ENCODE measurements at regions not wholly inside any gene's neighbourhood (a gene's known extent, or its start where the extent isn't known, plus 50 kb on each side); places are given as distances from the start of the nearest gene placed in this dataset.

DNA sequence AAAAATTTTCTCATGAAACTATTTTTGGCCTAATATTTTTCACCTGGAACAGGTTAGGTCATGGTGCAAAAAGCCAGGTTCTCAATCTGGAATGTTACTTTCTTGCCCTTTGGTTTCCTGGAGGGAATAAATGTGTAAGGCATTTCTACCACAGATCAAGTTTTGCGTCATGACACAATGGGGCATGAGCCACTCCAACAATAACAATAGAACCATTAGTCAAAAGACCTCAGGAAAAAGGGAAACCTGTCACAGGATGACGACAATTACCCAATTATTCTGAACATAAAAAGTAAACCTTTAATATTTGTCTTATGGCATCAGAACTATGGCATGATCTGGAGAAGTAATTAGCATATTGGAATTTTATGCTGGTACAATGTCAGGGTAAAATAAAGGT lies 88.2 kb upstream of the HNRNPA3 start:
- no peak overlapping the region for H3K4me3 Mint-ChIP-seq
- H3K36me3 Mint-ChIP-seq = no peaks in the 10 kb centered on the region
- H3K9me3 Mint-ChIP-seq = no peaks in the 10 kb centered on the region
- H3K27ac Mint-ChIP-seq = no peak overlapping the region
- no peaks in the 10 kb centered on the region for H3K4me1 Mint-ChIP-seq
- H3K27me3 Mint-ChIP-seq = peaks cover 1% of the 10 kb centered on the region

DNA sequence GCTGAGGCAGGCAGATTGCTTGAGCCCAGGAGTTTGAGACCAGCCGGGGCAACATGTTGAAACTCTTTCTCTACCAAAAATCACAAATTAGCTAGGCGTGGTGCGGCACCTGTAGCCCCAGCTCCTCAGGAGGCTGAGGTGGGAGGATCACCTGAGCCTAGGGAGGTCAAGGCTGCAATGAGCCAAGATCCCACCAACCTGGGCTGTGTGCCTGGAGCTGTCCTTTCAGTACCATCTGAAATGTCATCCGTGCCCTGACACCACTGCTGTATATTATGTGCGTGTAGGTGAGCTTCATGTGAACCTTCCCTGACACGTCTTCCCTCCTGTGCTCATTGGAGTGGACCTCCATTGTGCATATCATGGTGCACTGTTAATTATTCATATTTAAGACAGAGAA lies 84.8 kb upstream of the HNRNPA3 start:
- H3K27me3 Mint-ChIP-seq = peaks cover 1% of the 10 kb centered on the region
- no peak overlapping the region for H3K27ac Mint-ChIP-seq
- no peaks in the 10 kb centered on the region for H3K4me1 Mint-ChIP-seq
- no peak overlapping the region for H3K4me3 Mint-ChIP-seq
- no peaks in the 10 kb centered on the region for H3K9me3 Mint-ChIP-seq
- H3K36me3 Mint-ChIP-seq = no peaks in the 10 kb centered on the region

DNA sequence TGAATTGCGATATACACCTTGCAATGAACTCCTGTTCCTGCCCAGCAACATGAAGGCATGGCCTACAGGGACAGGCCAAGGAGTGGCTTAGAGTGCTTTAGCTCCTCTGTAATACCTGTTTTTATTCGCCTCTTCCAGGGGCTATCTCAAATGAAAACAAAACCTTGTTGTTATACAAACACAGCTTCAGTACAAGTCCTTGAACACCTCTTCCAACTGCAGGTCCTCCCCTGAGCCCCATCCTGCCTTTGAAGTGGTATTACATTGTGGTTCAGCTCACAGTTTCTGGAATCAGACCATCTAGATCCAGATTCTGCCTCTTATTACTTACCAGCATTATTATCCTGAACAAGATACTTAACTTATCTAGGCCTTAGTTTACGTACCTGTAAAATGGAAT lies 83.0 kb upstream of the HNRNPA3 start:
- H3K9me3 Mint-ChIP-seq = no peaks in the 10 kb centered on the region
- no peak overlapping the region for H3K4me3 Mint-ChIP-seq
- H3K4me1 Mint-ChIP-seq = no peaks in the 10 kb centered on the region
- H3K27ac Mint-ChIP-seq = no peak overlapping the region
- no peaks in the 10 kb centered on the region for H3K36me3 Mint-ChIP-seq
- peaks cover 5% of the 10 kb centered on the region for H3K27me3 Mint-ChIP-seq

DNA sequence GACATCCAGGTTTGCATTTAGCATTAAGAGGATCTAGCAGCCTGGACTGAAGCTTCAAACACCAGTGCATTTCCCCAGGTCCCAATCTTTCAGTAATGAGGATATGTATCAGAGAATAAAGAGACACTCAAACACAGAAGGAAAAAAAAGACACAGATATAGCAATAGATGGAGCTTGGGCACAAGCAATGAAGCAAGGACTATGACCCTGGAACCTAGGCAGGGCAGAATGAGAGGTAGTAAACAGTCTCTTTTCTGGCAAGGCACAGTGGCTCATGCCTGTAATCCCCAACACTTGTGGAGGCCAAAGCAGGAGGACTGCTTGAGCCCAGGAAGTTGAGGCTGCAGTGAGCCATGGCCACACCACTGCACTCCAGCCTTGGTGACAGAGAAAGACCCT lies 80.7 kb upstream of the HNRNPA3 start:
- H3K4me1 Mint-ChIP-seq = no peaks in the 10 kb centered on the region
- no peaks in the 10 kb centered on the region for H3K9me3 Mint-ChIP-seq
- no peaks in the 10 kb centered on the region for H3K36me3 Mint-ChIP-seq
- no peak overlapping the region for H3K27ac Mint-ChIP-seq
- H3K4me3 Mint-ChIP-seq = no peak overlapping the region
- H3K27me3 Mint-ChIP-seq = peaks cover 5% of the 10 kb centered on the region

DNA sequence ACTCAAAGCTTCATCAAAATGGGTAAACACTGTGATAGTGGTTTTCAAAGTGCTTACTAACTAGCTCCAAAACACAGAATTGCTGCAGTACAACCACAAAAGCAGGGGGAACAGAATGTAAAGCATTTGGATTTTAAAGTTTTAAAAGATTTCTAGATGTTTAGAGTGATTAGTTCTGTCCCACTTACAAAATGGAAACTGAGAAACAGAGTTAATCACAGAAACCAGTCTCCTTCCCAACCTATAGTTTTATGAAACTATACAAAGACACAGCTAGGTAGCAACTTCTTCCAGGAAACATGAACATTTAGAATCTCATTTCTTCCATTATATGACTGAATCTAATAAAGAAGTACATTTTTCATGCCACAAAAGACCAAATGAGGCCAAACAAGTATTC lies 73.8 kb upstream of the HNRNPA3 start:
- H3K27ac Mint-ChIP-seq = no peak overlapping the region
- H3K4me1 Mint-ChIP-seq = no peaks in the 10 kb centered on the region
- no peaks in the 10 kb centered on the region for H3K9me3 Mint-ChIP-seq
- peaks cover 4% of the 10 kb centered on the region for H3K27me3 Mint-ChIP-seq
- no peaks in the 10 kb centered on the region for H3K36me3 Mint-ChIP-seq
- H3K4me3 Mint-ChIP-seq = no peak overlapping the region

DNA sequence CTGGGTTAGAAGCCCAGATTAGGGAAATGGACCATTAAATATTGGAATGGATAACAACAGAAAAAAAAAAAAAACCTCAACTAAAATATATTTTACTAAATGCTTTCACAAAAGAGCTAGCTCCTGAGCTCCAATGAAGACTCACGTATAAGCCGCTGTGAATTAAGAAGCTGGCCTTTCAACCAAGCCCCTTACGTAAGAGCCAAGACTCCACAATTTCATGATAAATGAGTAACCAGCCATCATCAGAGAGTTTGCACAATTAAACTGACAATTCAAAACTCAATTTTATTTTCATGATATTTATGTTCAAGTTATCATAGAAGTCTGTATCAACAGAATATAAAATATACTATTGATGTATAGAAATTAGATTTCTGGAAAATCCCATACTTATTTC lies 70.7 kb upstream of the HNRNPA3 start:
- Mint-ChIP-seq H3K4me3 (no peak overlapping the region), H3K27ac (no peak overlapping the region), H3K27me3 (peaks cover 6% of the 10 kb centered on the region), H3K4me1 (peaks cover 0 to under 1% (median 0%) of the 10 kb centered on the region in 3 donors), H3K36me3 (no peaks in the 10 kb centered on the region), H3K9me3 (no peaks in the 10 kb centered on the region)

DNA sequence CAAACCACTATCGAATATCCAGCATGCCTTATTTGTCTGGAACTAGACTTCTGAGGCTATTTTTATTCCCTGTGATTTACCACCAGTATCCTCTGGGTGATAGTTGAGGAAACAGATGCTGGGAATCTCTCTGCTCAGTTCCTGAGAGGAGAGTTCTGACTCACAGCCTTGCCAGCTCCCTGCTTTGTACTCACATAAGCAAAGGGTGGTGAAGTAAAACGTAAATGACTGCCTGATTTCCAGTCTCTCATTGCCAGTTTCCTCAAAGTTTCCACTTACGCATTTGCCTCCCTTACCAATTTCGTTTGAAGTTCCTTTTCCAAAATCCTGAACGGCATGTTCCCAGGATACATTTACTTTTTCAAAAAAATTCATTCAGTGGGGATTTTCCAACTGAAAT lies 69.2 kb upstream of the HNRNPA3 start:
- Mint-ChIP-seq H3K4me1 (peaks cover 6 to 10% (median 9%) of the 10 kb centered on the region in 3 donors), H3K9me3 (no peaks in the 10 kb centered on the region), H3K27me3 (peaks cover 13% of the 10 kb centered on the region)

DNA sequence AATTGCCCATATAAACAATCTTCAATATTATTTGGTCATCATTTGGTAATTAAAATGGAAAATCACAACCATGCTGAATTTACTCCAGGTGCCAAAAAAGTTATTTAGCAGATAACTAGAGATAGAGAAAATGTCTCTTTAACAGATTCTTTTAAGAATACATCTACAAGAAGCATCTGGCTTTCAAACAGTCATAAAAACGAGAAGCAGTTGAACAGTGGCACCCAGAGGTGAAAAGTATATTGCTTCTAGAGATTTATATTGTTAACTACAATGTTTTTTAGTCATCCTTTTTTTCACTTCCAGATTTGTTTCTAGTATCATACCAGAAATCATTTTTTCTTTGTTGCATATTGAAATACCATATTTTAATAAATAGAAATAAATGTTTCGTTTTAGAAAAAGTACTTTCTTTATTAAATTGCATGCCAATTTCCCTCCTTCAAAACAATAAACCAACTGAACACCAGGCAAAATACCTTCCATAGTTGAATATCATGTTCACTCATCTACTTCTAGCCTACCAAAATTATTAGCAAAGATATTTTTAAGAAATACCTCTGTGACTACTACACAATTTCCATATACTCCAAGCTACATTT lies 65.4 kb upstream of the HNRNPA3 start:
- peaks cover 8 to 12% (median 11%) of the 10 kb centered on the region in 3 donors for H3K4me1 Mint-ChIP-seq
- no peaks in the 10 kb centered on the region for H3K9me3 Mint-ChIP-seq
- peaks cover 19% of the 10 kb centered on the region for H3K27me3 Mint-ChIP-seq
- H3K36me3 Mint-ChIP-seq = no peaks in the 10 kb centered on the region
- no peak overlapping the region for H3K4me3 Mint-ChIP-seq
- H3K27ac Mint-ChIP-seq = no peak overlapping the region

More for the DNA sequence above, 69.2 kb upstream of the HNRNPA3 start:
- no peak overlapping the region for H3K27ac Mint-ChIP-seq
- no peak overlapping the region for H3K4me3 Mint-ChIP-seq
- no peaks in the 10 kb centered on the region for H3K36me3 Mint-ChIP-seq

DNA sequence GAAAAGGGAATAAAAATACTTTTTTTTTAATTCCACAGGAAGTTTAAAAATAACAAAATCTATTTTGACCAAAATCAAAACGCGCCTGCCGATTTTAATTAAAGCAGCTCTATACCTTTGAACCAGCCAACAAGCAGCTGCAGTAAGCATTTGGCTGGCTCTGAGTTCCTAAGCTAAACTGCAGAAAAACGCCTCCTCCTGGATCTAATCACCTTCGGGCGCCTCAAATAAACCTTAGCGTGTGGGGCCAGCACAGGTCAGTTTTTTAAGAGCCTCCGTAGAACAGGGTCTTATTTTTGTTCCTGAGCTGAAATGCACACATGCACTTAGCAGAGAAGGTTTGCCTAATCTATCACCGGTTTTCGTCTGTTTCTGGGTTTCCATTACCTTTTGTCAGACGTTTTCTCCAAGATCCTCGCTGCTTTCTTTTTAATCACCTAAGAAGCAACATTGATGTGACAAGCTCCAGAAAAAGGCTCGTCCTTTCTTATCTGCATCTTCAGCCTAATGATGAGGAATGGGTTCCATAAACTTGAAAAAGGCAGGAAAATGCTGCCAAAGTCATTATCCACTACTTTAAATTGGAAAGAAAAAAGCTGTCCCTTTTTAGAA lies 64.7 kb upstream of the HNRNPA3 start:
- peaks cover 8 to 12% (median 11%) of the 10 kb centered on the region in 3 donors for H3K4me1 Mint-ChIP-seq
- H3K36me3 Mint-ChIP-seq = no peaks in the 10 kb centered on the region
- H3K4me3 Mint-ChIP-seq = peak overlapping the region; percentile 72 to 94 (median 82)
- no peaks in the 10 kb centered on the region for H3K9me3 Mint-ChIP-seq
- H3K27ac Mint-ChIP-seq = no peak overlapping the region
- peaks cover 19% of the 10 kb centered on the region for H3K27me3 Mint-ChIP-seq

DNA sequence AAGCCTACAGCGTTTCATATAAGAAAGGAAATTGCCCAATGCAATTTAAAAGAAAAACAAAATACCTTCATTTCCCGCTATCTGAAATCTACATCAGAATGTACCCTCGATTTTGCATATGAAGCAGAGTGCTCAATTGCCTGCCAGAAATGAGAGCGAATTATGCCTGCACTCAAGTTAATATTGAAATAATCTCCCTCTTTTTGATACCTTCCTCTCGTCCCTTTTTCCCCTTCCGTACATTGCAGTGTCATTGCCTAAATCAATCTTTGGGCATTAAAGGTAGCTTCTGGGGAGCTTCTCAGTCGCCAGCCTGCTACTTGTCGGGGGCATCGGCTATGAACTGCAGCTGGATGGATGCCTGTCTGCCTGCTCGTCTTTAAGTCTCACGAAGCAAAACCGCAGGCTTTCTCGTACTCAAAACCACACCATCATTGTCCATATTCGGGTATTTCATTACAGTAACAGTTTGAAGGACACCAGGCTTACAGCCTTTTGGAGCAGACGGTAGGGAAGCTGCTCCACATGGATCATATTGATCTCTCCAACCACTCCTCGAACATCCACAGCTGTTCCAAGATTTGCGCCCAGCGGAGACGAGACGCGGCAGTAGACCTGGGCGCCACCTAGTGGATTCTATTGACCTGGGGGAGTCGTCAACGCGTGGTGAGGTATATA lies 64.0 kb upstream of the HNRNPA3 start:
- H3K36me3 Mint-ChIP-seq = no peaks in the 10 kb centered on the region
- H3K4me1 Mint-ChIP-seq = peaks cover 8 to 12% (median 11%) of the 10 kb centered on the region in 3 donors
- H3K9me3 Mint-ChIP-seq = no peaks in the 10 kb centered on the region
- peak overlapping the region; percentile 76 to 94 (median 92) for H3K4me3 Mint-ChIP-seq
- peak overlapping the region in 1 of 3 donors; percentile 74 for H3K27ac Mint-ChIP-seq
- H3K27me3 Mint-ChIP-seq = peaks cover 19% of the 10 kb centered on the region

DNA sequence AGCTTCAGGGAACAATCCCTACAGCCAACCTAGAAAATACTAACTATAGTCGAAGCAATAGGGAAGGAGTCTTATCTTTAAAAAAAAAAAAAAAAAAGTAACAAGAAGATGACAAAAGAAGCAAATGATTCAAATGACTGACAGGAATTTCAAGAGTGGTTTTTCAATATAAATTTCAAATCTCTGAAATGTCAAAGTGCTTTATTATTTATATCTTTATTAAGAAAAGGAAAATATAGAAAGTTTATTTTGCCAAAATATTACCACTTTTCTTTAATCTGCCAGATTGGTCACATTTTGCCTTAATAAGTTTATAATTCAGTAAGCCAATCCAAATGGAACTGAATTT lies 63.5 kb upstream of the HNRNPA3 start:
- Mint-ChIP-seq H3K27ac (peak overlapping the region in 1 of 3 donors; percentile 74), H3K9me3 (no peaks in the 10 kb centered on the region), H3K27me3 (peaks cover 18% of the 10 kb centered on the region), H3K4me1 (peaks cover 8 to 12% (median 11%) of the 10 kb centered on the region in 3 donors), H3K4me3 (peak overlapping the region; percentile 76 to 94 (median 92)), H3K36me3 (no peaks in the 10 kb centered on the region)

DNA sequence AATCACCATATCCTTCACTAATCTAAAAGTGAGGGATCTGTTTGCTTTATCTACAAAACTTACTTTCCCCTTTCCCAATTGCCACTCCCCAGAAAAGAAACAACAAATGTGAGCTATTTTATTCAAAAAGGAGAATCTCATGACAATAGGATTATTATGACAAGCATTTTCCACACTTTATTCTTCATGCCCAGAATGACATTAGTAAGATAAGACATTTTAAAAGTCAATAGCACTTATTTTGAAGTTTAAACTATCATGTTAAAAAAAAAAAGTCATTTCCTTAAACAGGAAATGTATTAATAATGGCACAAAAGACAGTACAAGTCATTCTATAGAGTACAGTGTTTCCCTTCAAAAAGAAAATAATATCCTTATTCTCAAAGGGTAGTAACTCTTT lies 58.8 kb upstream of the HNRNPA3 start:
- H3K27ac Mint-ChIP-seq = no peak overlapping the region
- no peaks in the 10 kb centered on the region for H3K9me3 Mint-ChIP-seq
- H3K4me3 Mint-ChIP-seq = no peak overlapping the region
- H3K36me3 Mint-ChIP-seq = no peaks in the 10 kb centered on the region
- no peaks in the 10 kb centered on the region for H3K4me1 Mint-ChIP-seq
- H3K27me3 Mint-ChIP-seq = peaks cover 8% of the 10 kb centered on the region

DNA sequence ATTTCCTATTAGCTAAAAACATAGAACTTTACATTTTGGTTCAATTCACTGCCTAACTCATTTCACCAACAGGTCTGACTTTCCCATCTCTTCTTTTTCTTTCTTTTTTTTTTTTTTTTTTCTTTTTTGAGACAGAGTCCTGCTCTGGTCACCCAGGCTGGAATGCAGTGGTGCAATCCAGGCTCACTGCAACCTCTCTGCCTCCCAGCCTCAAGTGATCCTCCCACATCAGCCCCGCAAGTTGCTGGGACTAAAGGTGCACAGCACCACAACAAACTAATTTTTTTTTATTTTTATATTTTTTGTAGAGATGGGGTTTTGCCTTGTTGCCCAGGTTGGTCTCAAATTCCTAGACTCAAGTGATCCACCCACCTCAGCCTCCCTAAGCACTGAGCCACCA lies 57.8 kb upstream of the HNRNPA3 start:
- H3K27me3 Mint-ChIP-seq = peaks cover 8% of the 10 kb centered on the region
- no peaks in the 10 kb centered on the region for H3K4me1 Mint-ChIP-seq
- no peaks in the 10 kb centered on the region for H3K9me3 Mint-ChIP-seq
- H3K27ac Mint-ChIP-seq = no peak overlapping the region
- H3K4me3 Mint-ChIP-seq = no peak overlapping the region
- no peaks in the 10 kb centered on the region for H3K36me3 Mint-ChIP-seq

DNA sequence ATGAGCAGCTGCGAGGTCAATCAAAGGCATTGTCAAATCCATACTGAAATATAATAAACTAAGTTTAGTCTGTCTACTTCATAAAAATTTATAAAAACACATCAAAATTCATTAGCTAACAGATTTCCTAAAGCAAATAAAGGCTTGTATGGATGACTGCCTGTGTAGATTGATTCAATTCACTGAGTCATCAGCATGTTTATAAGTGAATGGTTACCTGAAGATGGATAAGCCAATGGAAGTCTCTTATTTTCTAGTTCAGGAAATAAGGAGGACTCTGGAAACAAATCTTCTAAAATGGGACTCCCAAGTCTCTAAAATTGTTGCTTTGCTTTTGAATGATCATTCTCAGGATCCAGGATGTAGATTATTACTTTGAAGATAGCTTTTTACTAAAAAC lies 57.0 kb upstream of the HNRNPA3 start:
- H3K27ac Mint-ChIP-seq = no peak overlapping the region
- peaks cover 6% of the 10 kb centered on the region for H3K27me3 Mint-ChIP-seq
- no peaks in the 10 kb centered on the region for H3K9me3 Mint-ChIP-seq
- H3K36me3 Mint-ChIP-seq = no peaks in the 10 kb centered on the region
- no peak overlapping the region for H3K4me3 Mint-ChIP-seq
- H3K4me1 Mint-ChIP-seq = no peaks in the 10 kb centered on the region

DNA sequence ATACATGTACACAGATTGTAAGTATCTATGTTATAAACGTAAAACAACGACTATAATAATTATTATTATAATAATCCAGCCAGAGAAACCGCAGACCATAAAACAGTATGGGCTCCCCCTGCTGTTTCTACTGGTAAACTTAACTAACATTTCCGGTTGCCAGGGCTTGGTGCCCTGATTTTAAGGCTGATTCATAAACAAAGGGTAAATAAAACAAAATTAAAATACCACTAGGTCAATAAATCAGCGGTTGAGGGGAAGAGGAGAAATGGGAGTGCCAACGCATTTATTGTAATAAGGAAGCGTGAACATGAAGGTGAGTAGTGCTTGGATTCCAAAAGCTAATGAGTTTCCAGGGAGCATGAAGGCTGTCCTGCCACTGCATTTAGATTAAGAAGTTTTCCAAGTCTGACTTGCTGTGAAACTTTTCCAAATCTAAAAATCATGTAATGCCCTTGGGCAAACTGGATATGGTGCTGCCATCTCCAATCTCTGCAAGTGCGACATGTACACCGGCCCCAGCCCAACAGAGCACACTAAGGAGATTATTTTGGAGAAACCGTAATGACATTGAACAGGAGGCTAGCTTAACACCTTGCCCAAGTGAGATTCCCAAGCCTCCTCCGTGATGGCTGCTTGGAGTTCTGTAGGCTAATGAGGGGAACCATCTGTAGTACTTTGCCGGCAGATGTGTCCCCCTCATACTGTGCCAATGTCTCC lies 50.7 kb upstream of the HNRNPA3 start:
- no peaks in the 10 kb centered on the region for H3K9me3 Mint-ChIP-seq
- H3K4me3 Mint-ChIP-seq = peak overlapping the region in 1 of 4 donors; percentile 48
- peaks cover 6 to 12% (median 10%) of the 10 kb centered on the region in 3 donors for H3K4me1 Mint-ChIP-seq

More for the DNA sequence above, 50.7 kb upstream of the HNRNPA3 start:
- H3K27me3 Mint-ChIP-seq = no peaks in the 10 kb centered on the region
- no peaks in the 10 kb centered on the region for H3K36me3 Mint-ChIP-seq
- peak overlapping the region in 1 of 3 donors; percentile 34 for H3K27ac Mint-ChIP-seq

Data from IgD-negative memory B cell (primary cell).